ENCODE measurements at regions not wholly inside any gene's neighbourhood (a gene's known extent, or its start where the extent isn't known, plus 50 kb on each side); places are given as distances from the start of the nearest gene placed in this dataset.
"Not testable (repeated sequence)": the region's sequence is repeated elsewhere in the genome, so short reads cannot be mapped to it uniquely, and the experiment has no call there.

GRCh38 chr2:239869272-239870155 is 155.6 kb downstream of the NDUFA10 start:
- Mint-ChIP-seq H3K9me3 (no peaks in the 10 kb centered on the region), H3K4me3 (no peak overlapping the region), H3K4me1 (no peaks in the 10 kb centered on the region), H3K27ac (no peak overlapping the region), H3K27me3 (peaks cover 0 to 10% (median 7%) of the 10 kb centered on the region in 3 donors), H3K36me3 (no peaks in the 10 kb centered on the region)
- DNase-seq = no peak
- no peak for ATAC-seq (ENCODE audit: low read depth in 2 of 2)

GRCh38 chr2:239868556-239869181 is 156.5 kb downstream of the NDUFA10 start:
- ATAC-seq (ENCODE audit: low read depth in 2 of 2) = no peak
- H3K27ac Mint-ChIP-seq = no peak overlapping the region
- no peak for DNase-seq
- no peak overlapping the region for H3K4me3 Mint-ChIP-seq
- no peaks in the 10 kb centered on the region for H3K36me3 Mint-ChIP-seq
- H3K9me3 Mint-ChIP-seq = no peaks in the 10 kb centered on the region
- peaks cover 0 to 1% (median 0%) of the 10 kb centered on the region in 3 donors for H3K27me3 Mint-ChIP-seq
- H3K4me1 Mint-ChIP-seq = no peaks in the 10 kb centered on the region

- Mint-ChIP-seq H3K27ac (no peak overlapping the region), H3K27me3 (no peaks in the 10 kb centered on the region), H3K36me3 (no peaks in the 10 kb centered on the region), H3K4me1 (no peaks in the 10 kb centered on the region), H3K4me3 (no peak overlapping the region), H3K9me3 (no peaks in the 10 kb centered on the region)
- ATAC-seq (ENCODE audit: low read depth in 2 of 2) = no peak
- DNase-seq = no peak
Measured at GRCh38 chr2:239866778-239867177, 158.4 kb downstream of the NDUFA10 start.

GRCh38 chr2:239866350-239866749 is 158.8 kb downstream of the NDUFA10 start:
- Mint-ChIP-seq H3K36me3 (no peaks in the 10 kb centered on the region), H3K9me3 (no peaks in the 10 kb centered on the region), H3K4me3 (no peak overlapping the region), H3K4me1 (no peaks in the 10 kb centered on the region), H3K27ac (no peak overlapping the region), H3K27me3 (no peaks in the 10 kb centered on the region)
- DNase-seq (no peak), ATAC-seq (ENCODE audit: low read depth in 2 of 2) (no peak)

GRCh38 chr2:239865856-239866255 is 159.3 kb downstream of the NDUFA10 start:
- not testable (repeated sequence) for H3K4me1 Mint-ChIP-seq; H3K9me3 Mint-ChIP-seq; H3K27me3 Mint-ChIP-seq; DNase-seq; ATAC-seq (ENCODE audit: low read depth in 2 of 2); H3K36me3 Mint-ChIP-seq; H3K4me3 Mint-ChIP-seq; H3K27ac Mint-ChIP-seq

- H3K4me1 Mint-ChIP-seq = no peaks in the 10 kb centered on the region
- H3K9me3 Mint-ChIP-seq = no peaks in the 10 kb centered on the region
- H3K27me3 Mint-ChIP-seq = peaks cover 0 to 5% (median 0%) of the 10 kb centered on the region in 3 donors
- H3K36me3 Mint-ChIP-seq = no peaks in the 10 kb centered on the region
- no peak overlapping the region for H3K27ac Mint-ChIP-seq
- no peak for ATAC-seq (ENCODE audit: low read depth in 2 of 2)
- no peak overlapping the region for H3K4me3 Mint-ChIP-seq
- no peak for DNase-seq
Measured at GRCh38 chr2:239865059-239865639, 160.0 kb downstream of the NDUFA10 start.

GRCh38 chr2:239864247-239865058 is 160.7 kb downstream of the NDUFA10 start:
- Mint-ChIP-seq H3K27me3 (peaks cover 0 to 7% (median 0%) of the 10 kb centered on the region in 3 donors), H3K27ac (no peak overlapping the region), H3K4me3 (no peak overlapping the region), H3K36me3 (no peaks in the 10 kb centered on the region), H3K4me1 (no peaks in the 10 kb centered on the region), H3K9me3 (no peaks in the 10 kb centered on the region)
- no peak for DNase-seq
- ATAC-seq (ENCODE audit: low read depth in 2 of 2) = no peak

- no peaks in the 10 kb centered on the region for H3K36me3 Mint-ChIP-seq
Measured at GRCh38 chr2:239862613-239863012, 162.5 kb downstream of the NDUFA10 start.

GRCh38 chr2:239858179-239858578 is 167.0 kb downstream of the NDUFA10 start:
- no peak for ATAC-seq (ENCODE audit: low read depth in 2 of 2)
- no peaks in the 10 kb centered on the region for H3K4me1 Mint-ChIP-seq
- no peak for DNase-seq
- H3K27me3 Mint-ChIP-seq = peaks cover 26 to 42% (median 29%) of the 10 kb centered on the region in 3 donors
- H3K36me3 Mint-ChIP-seq = no peaks in the 10 kb centered on the region
- peaks cover 0 to 3% (median 0%) of the 10 kb centered on the region in 7 donors for H3K9me3 Mint-ChIP-seq
- no peak overlapping the region for H3K27ac Mint-ChIP-seq
- no peak overlapping the region for H3K4me3 Mint-ChIP-seq

More at GRCh38 chr2:239862613-239863012, 162.5 kb downstream of the NDUFA10 start:
- H3K27ac Mint-ChIP-seq = peak overlapping the region in 1 of 6 donors; percentile 9
- H3K27me3 Mint-ChIP-seq = peaks cover 9 to 19% (median 10%) of the 10 kb centered on the region in 3 donors
- H3K4me3 Mint-ChIP-seq = no peak overlapping the region
- no peaks in the 10 kb centered on the region for H3K9me3 Mint-ChIP-seq
- ATAC-seq (ENCODE audit: low read depth in 2 of 2) = no peak
- H3K4me1 Mint-ChIP-seq = no peaks in the 10 kb centered on the region
- DNase-seq = no peak

- Mint-ChIP-seq H3K36me3 (no peaks in the 10 kb centered on the region), H3K27me3 (peaks cover 26 to 45% (median 29%) of the 10 kb centered on the region in 3 donors), H3K4me1 (no peaks in the 10 kb centered on the region), H3K9me3 (peaks cover 0 to 3% (median 0%) of the 10 kb centered on the region in 7 donors), H3K4me3 (no peak overlapping the region), H3K27ac (no peak overlapping the region)
- DNase-seq = no peak
- no peak for ATAC-seq (ENCODE audit: low read depth in 2 of 2)
Measured at GRCh38 chr2:239857591-239857990, 167.6 kb downstream of the NDUFA10 start.

- DNase-seq (no peak), ATAC-seq (ENCODE audit: low read depth in 2 of 2) (no peak)
- Mint-ChIP-seq H3K36me3 (no peaks in the 10 kb centered on the region), H3K27ac (no peak overlapping the region), H3K27me3 (peaks cover 26 to 48% (median 29%) of the 10 kb centered on the region in 3 donors), H3K9me3 (peaks cover 0 to 4% (median 0%) of the 10 kb centered on the region in 7 donors), H3K4me3 (no peak overlapping the region), H3K4me1 (no peaks in the 10 kb centered on the region)
Measured at GRCh38 chr2:239856620-239857285, 168.4 kb downstream of the NDUFA10 start.

- ATAC-seq (ENCODE audit: low read depth in 2 of 2) (no peak), DNase-seq (no peak)
- Mint-ChIP-seq H3K9me3 (peaks cover 5 to 10% (median 6%) of the 10 kb centered on the region in 7 donors), H3K36me3 (peaks cover 0 to 5% of the 10 kb centered on the region in 2 donors), H3K27me3 (peaks cover 26 to 54% (median 29%) of the 10 kb centered on the region in 3 donors), H3K27ac (no peak overlapping the region), H3K4me1 (no peaks in the 10 kb centered on the region), H3K4me3 (no peak overlapping the region)
Measured at GRCh38 chr2:239855863-239856587, 169.1 kb downstream of the NDUFA10 start.
